HepG2 (cell line): ENCODE measurements at regions not wholly inside any gene's neighbourhood (a gene's known extent, or its start where the extent isn't known, plus 50 kb on each side); places are given as distances from the start of the nearest gene placed in this dataset.
A peak's percentile ranks its signal among the peaks of the same experiment; 100 is the strongest.

Experiments
- ATAC-seq: fragments of 200-7000 bp; cut with Tn5 transposase; 3 replicates; pipeline ENCODE4 v1.9.1; 2020; ENCODE audit warnings: mild to moderate bottlenecking, moderate library complexity
- BruUV-seq: library from RNA; stranded (reverse); fragments of 400-500 nt; replicated peaks from 2 replicates; lab custom pipeline; 2021; lab: Mats Ljungman, UMichigan
- CTCF ChIA-PET: fragments of 300-600 bp; formaldehyde crosslinking; extraction: SDS; loops from one replicate; lab custom pipeline; 2021; ENCODE audit warnings: low total read pairs, inconsistent platforms, low intra/inter-chr PET ratio; lab: Yijun Ruan, JAX
- POLR2A ChIA-PET: fragments of 350-600 bp; sonication (Branson Sonifier 250); formaldehyde crosslinking; loops from one replicate; lab custom pipeline; 2020; ENCODE audit warnings: antibody characterized with exemption, inconsistent platforms; lab: Yijun Ruan, JAX
- DNase-seq: peaks from one replicate; pipeline ENCODE4 v3.0.0-alpha.2; 2015; ENCODE audit warnings: low spot score
- FAIRE-seq: peaks from 3 replicates; lab custom pipeline; 2011; peaks lifted over from hg19 to GRCh38; lab: Jason Lieb, UNC
- H2AFZ ChIP-seq: one replicate; pipeline ENCODE4 v1.6.1; 2011; ENCODE audit warnings: low read length, inconsistent platforms
- H3K27ac ChIP-seq: fragments of 300-600 bp; 3 replicates; pipeline ENCODE4 v1.8.0; 2011; ENCODE audit warnings: mixed run types, mild to moderate bottlenecking, mixed read lengths, low read length, inconsistent platforms; ENCODE audit not compliant: insufficient read depth; ENCODE audit errors: extremely low read length
- H3K27me3 ChIP-seq, 2 experiments: fragments of 200-600 bp in 1 of 2; 2 replicates in 1 of 2; 3 replicates in 1 of 2; pipeline versions ENCODE4 v1.6.0 to v1.8.0; 2011; ENCODE audit warnings: low read length in 2 of 2, mild to moderate bottlenecking in 2 of 2, moderate library complexity in 2 of 2, inconsistent platforms in 1 of 2; ENCODE audit not compliant: insufficient read depth in 2 of 2, control insufficient read depth in 1 of 2
- H3K36me3 ChIP-seq, 2 experiments: fragments of 200-600 bp in 1 of 2; replicated peaks in 1 of 2; 2 replicates in 1 of 2; 3 replicates in 1 of 2; pipeline versions ENCODE4 v1.5.1 to v1.8.0; 2011; ENCODE audit warnings: low read length in 2 of 2, inconsistent platforms in 1 of 2; ENCODE audit not compliant: insufficient read depth in 2 of 2, control insufficient read depth in 1 of 2
- H3K4me1 ChIP-seq: 2 replicates; pipeline ENCODE4 v1.5.1; 2012; ENCODE audit warnings: low read length, inconsistent platforms; ENCODE audit not compliant: insufficient read depth
- H3K4me2 ChIP-seq: 2 replicates; pipeline ENCODE4 v1.6.0; 2011; ENCODE audit warnings: low read depth, low read length, inconsistent platforms
- H3K4me3 ChIP-seq, 3 experiments: fragments of 200-600 bp in 1 of 3; sonication (generic), shearing (Covaris generic) in 1 of 3; replicated peaks in 1 of 3; 2 replicates each; pipeline ENCODE4 v1.5.1; 2011 to 2016; ENCODE audit warnings: low read length in 3 of 3, inconsistent platforms in 2 of 3, low read depth in 2 of 3, mild to moderate bottlenecking in 2 of 3, control low read depth in 1 of 3, mixed read lengths in 1 of 3; ENCODE audit not compliant: insufficient read depth in 1 of 3
- H3K79me2 ChIP-seq: one replicate; pipeline ENCODE4 v1.6.1; 2011; ENCODE audit warnings: low read length, inconsistent platforms; ENCODE audit not compliant: insufficient read depth
- H3K9ac ChIP-seq: 2 replicates; pipeline ENCODE4 v1.6.0; 2011; ENCODE audit warnings: mild to moderate bottlenecking, low read depth, low read length, inconsistent platforms; ENCODE audit not compliant: insufficient read depth
- H3K9me3 ChIP-seq: 2 replicates; pipeline ENCODE4 v1.5.1; 2012; ENCODE audit warnings: mild to moderate bottlenecking, low read length
- H4K20me1 ChIP-seq: 2 replicates; pipeline ENCODE4 v1.6.0; 2011; ENCODE audit warnings: inconsistent platforms, mild to moderate bottlenecking, low read length, moderate library complexity; ENCODE audit not compliant: insufficient read depth
- CSRNP2 ChIP-seq: sonication (generic); formaldehyde crosslinking; conservative IDR thresholded peaks from 2 replicates; pipeline ENCODE4 v1.8.0; 2022; ENCODE audit warnings: low read depth, missing genetic modification reagents
- FOXP4 ChIP-seq: sonication (generic); formaldehyde crosslinking; IDR thresholded peaks from 2 replicates; pipeline ENCODE4 v1.4.0; 2020; ENCODE audit warnings: missing genetic modification reagents
- MAFF ChIP-seq: IDR thresholded peaks from 2 replicates; pipeline ENCODE4 v1.6.1; 2011; ENCODE audit warnings: low read depth, low read length, improper control_type of control experiment
- MAFK ChIP-seq, 2 experiments: IDR thresholded peaks in 1 of 2; conservative IDR thresholded peaks in 1 of 2; 2 replicates each; pipeline ENCODE4 v1.6.1; 2011; ENCODE audit warnings: improper control_type of control experiment in 2 of 2, low read length in 2 of 2
- PRDM15 ChIP-seq: sonication (generic); formaldehyde crosslinking; IDR thresholded peaks from 2 replicates; pipeline ENCODE4 v1.4.0; 2020; ENCODE audit warnings: missing genetic modification reagents
- TAF15 ChIP-seq: fragments of 200-400 bp; formaldehyde crosslinking; IDR thresholded peaks from one replicate; pipeline ENCODE4 v1.6.1; 2018; ENCODE audit warnings: mild to moderate bottlenecking, low read depth, low read length; ENCODE audit not compliant: poor library complexity, severe bottlenecking
- TBX3 ChIP-seq: fragments of 450-650 bp; IDR thresholded peaks from 2 replicates; pipeline ENCODE4 v1.6.1; 2017; ENCODE audit warnings: antibody characterized with exemption, mild to moderate bottlenecking, inconsistent platforms, borderline replicate concordance
- TFE3 ChIP-seq: IDR thresholded peaks from 2 replicates; pipeline ENCODE4 v1.6.1; 2016
- ZNF281 ChIP-seq: sonication (generic); formaldehyde crosslinking; IDR thresholded peaks from 2 replicates; pipeline ENCODE4 v1.4.0; 2020; ENCODE audit warnings: missing genetic modification reagents, borderline replicate concordance
- ZNF484 ChIP-seq: sonication (generic); formaldehyde crosslinking; IDR thresholded peaks from 2 replicates; pipeline ENCODE4 v1.5.1; 2020; ENCODE audit warnings: mild to moderate bottlenecking, low read depth, missing genetic modification reagents, borderline replicate concordance
- ZSCAN30 ChIP-seq: sonication (generic); formaldehyde crosslinking; IDR thresholded peaks from 2 replicates; pipeline ENCODE4 v1.5.0; 2020; ENCODE audit warnings: mild to moderate bottlenecking, missing genetic modification reagents
- WGBS: methylation state at CpG from one replicate; pipeline ENCODE4 v1.1.6; 2017; ENCODE audit warnings: low lambda C conversion rate; 5-methylcytosine and 5-hydroxymethylcytosine counted together
- in situ Hi-C: cut with HindIII; loops from 2 replicates; pipeline ENCODE4 v1.10.0; 2017; ENCODE audit warnings: low pct_unique_long_range_greater_than_20kb; ENCODE audit not compliant: extremely low pct_ligation_motif_present
- intact Hi-C: fragments of 100-400 bp; cut with micrococcal nuclease; formaldehyde crosslinking; loops from one replicate; pipeline ENCODE4 v1.10.0; 2022; ENCODE audit not compliant: unreplicated experiment

GRCh38 chr14:27725482-27725881, 1041.1 kb upstream of the FOXG1 start:
- no TSS peak for BruUV-seq
- Histone ChIP-seq H2AFZ (no peak overlapping the region), H3K4me3 (no peak overlapping the region), H3K4me1 (no peaks in the 10 kb centered on the region), H3K79me2 (no peaks in the 10 kb centered on the region), H4K20me1 (no peaks in the 10 kb centered on the region), H3K4me2 (no peak overlapping the region), H3K27ac (no peak overlapping the region), H3K9ac (no peak overlapping the region), H3K36me3 (no peaks in the 10 kb centered on the region), H3K9me3 (peaks cover 95% of the 10 kb centered on the region), H3K27me3 (no peaks in the 10 kb centered on the region)
- intact Hi-C loops, result no loop called here
- DNase-seq (no peak), FAIRE-seq (no peak), ATAC-seq (no peak)
- ChIA-PET POLR2A (no interaction called here), CTCF (no interaction called here)
- 2% methylated on average over 4 of the region's 4 CpGs for WGBS
- in situ Hi-C loops, result no loop called here
- TF ChIP-seq TAF15 (no peak), MAFK (conservative IDR thresholded peaks at IDR 0.05 in 1 of 2, IDR thresholded peaks at IDR 0.05 in 1 of 2; ENCODE audit: low read length in 2 of 2) (peak; percentile 73 to 90), ZNF484 (CRISPR knock-in tag) (no peak), ZSCAN30 (CRISPR knock-in tag) (no peak), ZNF281 (CRISPR knock-in tag) (no peak), TBX3 (no peak), TFE3 (CRISPR knock-in tag) (no peak), FOXP4 (no peak), MAFF (peak; percentile 80), CSRNP2 (CRISPR knock-in tag) (no peak), PRDM15 (CRISPR knock-in tag) (no peak)
